ENCODE measurements at regions not wholly inside any gene's neighbourhood (a gene's known extent, or its start where the extent isn't known, plus 50 kb on each side); places are given as distances from the start of the nearest gene placed in this dataset.
A peak's percentile ranks its signal among the peaks of the same experiment; 100 is the strongest.

- Histone ChIP-seq H3K4me3 (no peak overlapping the region), H3K27me3 (ENCODE audit: control insufficient read depth in 2 of 2, insufficient read depth in 2 of 2, low read length in 2 of 2) (no peaks in the 10 kb centered on the region; a peak in 1 of 5 replicates), H3K27ac (ENCODE audit: extremely low read depth, low read depth, low read length) (no peak overlapping the region), H4K20me1 (replicated peaks; ENCODE audit: control insufficient read depth, insufficient read depth, low read length) (no peaks in the 10 kb centered on the region), H2AFZ (ENCODE audit: low read depth, low read length) (0 out of 2 replicates have a peak overlapping the region, but pooled peaks have one; percentile 0), H3K4me2 (ENCODE audit: insufficient read depth, low read length) (no peak overlapping the region), H3K79me2 (ENCODE audit: control insufficient read depth, insufficient read depth, low read length) (no peaks in the 10 kb centered on the region), H3K36me3 (ENCODE audit: control insufficient read depth, insufficient read depth, low read length) (no peaks in the 10 kb centered on the region), H3K9ac (ENCODE audit: insufficient read depth in 1 of 2, low read depth in 2 of 2, low read length in 2 of 2) (no peak overlapping the region), H3K9me1 (ENCODE audit: control insufficient read depth, insufficient read depth, low read length) (no peaks in the 10 kb centered on the region), H3K4me1 (replicated peaks in 1 of 2; ENCODE audit: control insufficient read depth in 2 of 2, insufficient read depth in 2 of 2, low read length in 2 of 2) (0 out of 5 replicates have a peak, but pooled peaks cover 0 to 4% of the 10 kb centered on the region in 2 experiments), H3K9me3 (replicated peaks; ENCODE audit: control insufficient read depth, insufficient read depth, low read depth, low read length) (no peaks in the 10 kb centered on the region)
- intact Hi-C loops (cut with micrococcal nuclease) (no loop called here), in situ Hi-C loops (cut with MboI) (no loop called here)
- FAIRE-seq: no peak
- POLR2A ChIA-PET: interaction anchor here (0.6 to 0.7 kb wide), 2 partner anchors 13 to 74 kb away, joined by 3 read pairs; no protein-coding TSS in a partner anchor
- CTCF ChIA-PET (ENCODE audit: low intra/inter-chr PET ratio): no interaction called here
- DNase-seq (ENCODE audit: extremely low read depth in 1 of 4, low spot score in 3 of 4): no peak
- 14% methylated on average over 7 of the region's 7 CpGs for WGBS (ENCODE audit: insufficient coverage, low coverage, missing lambda C conversion rate)
- no peak for ATAC-seq
- BruUV-seq (replicated peaks): no TSS peak
- peak; percentile 19; the same call in 1 of the 2 replicates for TF ChIP-seq C11orf30 (IDR thresholded peaks at IDR 0.05; ENCODE audit: low read depth)
- TF ChIP-seq ZBTB43 (CRISPR knock-in tag; IDR thresholded peaks at IDR 0.05): no peak
- TF ChIP-seq ZNF316 (IDR thresholded peaks at IDR 0.05): peak; percentile 27; the same call in 1 of the 2 replicates
These were observed 138.8 kb upstream of the ERCC4 start for GRCh38 chr16:13781169-13781564.

GRCh38 chr16:13781575-13782338, 138.2 kb upstream of the ERCC4 start:
- Histone ChIP-seq H4K20me1 (replicated peaks; ENCODE audit: control insufficient read depth, insufficient read depth, low read length) (no peaks in the 10 kb centered on the region), H3K4me3 (no peak overlapping the region), H3K27ac (ENCODE audit: extremely low read depth, low read depth, low read length) (no peak overlapping the region), H3K36me3 (ENCODE audit: control insufficient read depth, insufficient read depth, low read length) (no peaks in the 10 kb centered on the region), H3K79me2 (ENCODE audit: control insufficient read depth, insufficient read depth, low read length) (no peaks in the 10 kb centered on the region), H3K9me1 (ENCODE audit: control insufficient read depth, insufficient read depth, low read length) (no peaks in the 10 kb centered on the region), H3K4me1 (replicated peaks in 1 of 2; ENCODE audit: control insufficient read depth in 2 of 2, insufficient read depth in 2 of 2, low read length in 2 of 2) (0 out of 5 replicates have a peak, but pooled peaks cover 0 to 4% of the 10 kb centered on the region in 2 experiments), H3K9me3 (replicated peaks; ENCODE audit: control insufficient read depth, insufficient read depth, low read depth, low read length) (no peaks in the 10 kb centered on the region), H3K27me3 (ENCODE audit: control insufficient read depth in 2 of 2, insufficient read depth in 2 of 2, low read length in 2 of 2) (no peaks in the 10 kb centered on the region; a peak in 1 of 5 replicates), H3K9ac (ENCODE audit: insufficient read depth in 1 of 2, low read depth in 2 of 2, low read length in 2 of 2) (no peak overlapping the region), H3K4me2 (ENCODE audit: insufficient read depth, low read length) (no peak overlapping the region), H2AFZ (ENCODE audit: low read depth, low read length) (no peak overlapping the region)
- intact Hi-C loops (cut with micrococcal nuclease) (no loop called here), in situ Hi-C loops (cut with MboI) (no loop called here)
- POLR2A ChIA-PET: interaction anchor here (0.7 kb wide), 1 partner anchor 74 kb away, joined by 3 read pairs; no protein-coding TSS in a partner anchor
- CTCF ChIA-PET (ENCODE audit: low intra/inter-chr PET ratio): no interaction called here
- no peak for FAIRE-seq
- no peak for ATAC-seq
- TF ChIP-seq PCBP1 (IDR thresholded peaks at IDR 0.05; ENCODE audit: low read depth, low read length, poor library complexity, severe bottlenecking): no peak
- DNase-seq (ENCODE audit: extremely low read depth in 1 of 4, low spot score in 3 of 4): no peak
- 4% methylated on average over 8 of the region's 8 CpGs for WGBS (ENCODE audit: insufficient coverage, low coverage, missing lambda C conversion rate)
- BruUV-seq (replicated peaks): no TSS peak
